Sigmoid colon (tissue), 6 donors: ENCODE measurements at regions not wholly inside any gene's neighbourhood (a gene's known extent, or its start where the extent isn't known, plus 50 kb on each side); places are given as distances from the start of the nearest gene placed in this dataset.

ENCODE experiments used
- DNase-seq: peaks from one replicate; pipeline ENCODE4 v3.0.0-alpha.2; 2019
- H3K27ac ChIP-seq, 4 donors: fragments of 200-600 bp; sonication (generic); one replicate each; pipeline ENCODE4 v1.5.1; 2016 to 2019; ENCODE audit warnings: mild to moderate bottlenecking in 1 of 4
- H3K27me3 ChIP-seq, 3 donors: fragments of 200-600 bp; sonication (generic); one replicate each; pipeline ENCODE4 v1.5.1; 2019; ENCODE audit warnings: mild to moderate bottlenecking in 1 of 3
- H3K36me3 ChIP-seq, 4 donors: fragments of 200-600 bp; sonication (generic); one replicate each; pipeline ENCODE4 v1.5.1; 2016 to 2019
- H3K4me1 ChIP-seq, 4 donors: fragments of 200-600 bp; sonication (generic); one replicate each; pipeline ENCODE4 v1.5.1; 2017 to 2019
- H3K4me3 ChIP-seq, 4 donors: fragments of 200-600 bp; sonication (generic); one replicate each; pipeline ENCODE4 v1.5.1; 2017 to 2019; ENCODE audit warnings: mild to moderate bottlenecking in 2 of 4, moderate library complexity in 1 of 4
- H3K9me3 ChIP-seq, 4 donors: fragments of 200-600 bp in 3 of 4; sonication (generic) in 3 of 4; one replicate each; pipeline versions ENCODE4 v1.5.1 to v1.6.1; 2013 to 2019
- EP300 ChIP-seq, 4 donors: sonication (generic); formaldehyde crosslinking; IDR thresholded peaks; one replicate each; pipeline ENCODE4 v1.6.1; 2017; ENCODE audit warnings: antibody characterized with exemption in 4 of 4
- POLR2A ChIP-seq, 2 donors: fragments of 450-650 bp; IDR thresholded peaks; one replicate each; pipeline ENCODE4 v1.6.1; 2016; ENCODE audit warnings: antibody characterized with exemption in 2 of 2, mild to moderate bottlenecking in 2 of 2, moderate library complexity in 2 of 2
- POLR2AphosphoS5 ChIP-seq, 4 donors: sonication (generic); formaldehyde crosslinking; IDR thresholded peaks; one replicate each; pipeline ENCODE4 v1.6.1; 2017; ENCODE audit warnings: antibody characterized with exemption in 4 of 4
- WGBS, 2 donors: extraction: QIAGEN DNeasy Blood & Tissue Kit; methylation state at CpG; one replicate each; pipeline ENCODE4 v1.1.7; 2013; 5-methylcytosine and 5-hydroxymethylcytosine counted together
- intact Hi-C: fragments of 100-400 bp; cut with DNase I; formaldehyde crosslinking; loops from one replicate; pipeline ENCODE4 v1.15.1; 2023
- TF ChIP-seq, protein P1 (sequence below), 4 experiments: fragments of 450-650 bp in 3 of 4; fragments of 200-600 bp in 1 of 4; IDR thresholded peaks; one replicate each; pipeline ENCODE4 v1.5.1; 2016 to 2019; ENCODE audit warnings: antibody characterized with exemption in 4 of 4, mild to moderate bottlenecking in 3 of 4, moderate library complexity in 2 of 4
- donor health status: healthy with polysubstance abuse.
- donor health status: healthy.

DNA sequence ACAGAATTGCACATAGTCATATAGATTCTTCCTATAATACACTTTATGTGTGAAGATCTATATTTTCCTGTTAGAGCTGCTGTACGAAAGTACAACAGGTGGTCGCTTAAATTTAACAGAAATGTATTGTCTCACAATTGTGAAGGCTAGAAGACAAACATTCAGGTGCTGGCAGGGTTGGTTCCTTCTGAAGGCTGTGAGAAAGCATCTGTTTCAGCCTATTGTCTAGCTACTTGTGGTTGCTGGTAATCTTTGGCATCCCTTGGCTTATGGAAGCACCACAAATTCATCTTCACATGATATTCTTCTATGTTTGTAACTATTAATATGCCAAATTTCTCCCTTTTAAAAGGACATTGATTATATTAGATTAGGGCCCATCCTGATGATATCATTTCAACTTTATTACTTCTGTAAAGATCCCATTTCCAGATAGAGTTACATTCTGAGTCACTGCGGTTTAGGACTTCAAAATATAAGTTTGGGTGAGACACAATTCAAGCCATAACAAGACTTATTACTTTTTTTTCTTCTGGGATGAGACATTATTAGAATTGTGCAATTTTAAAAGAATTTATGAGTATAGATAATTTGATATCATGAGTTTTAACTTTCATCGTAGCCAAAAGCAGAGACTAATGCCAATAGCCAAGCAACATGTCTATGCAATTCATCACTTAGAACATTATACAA lies 248.1 kb upstream of the BCHE start:
- Histone ChIP-seq H3K27ac (no peak overlapping the region), H3K36me3 (no peaks in the 10 kb centered on the region), H3K4me3 (no peak overlapping the region), H3K27me3 (no peaks in the 10 kb centered on the region), H3K4me1 (no peaks in the 10 kb centered on the region), H3K9me3 (no peaks in the 10 kb centered on the region)
- TF ChIP-seq POLR2AphosphoS5 (IDR thresholded peaks at IDR 0.05) (no peak), POLR2A (IDR thresholded peaks at IDR 0.05) (no peak), EP300 (IDR thresholded peaks at IDR 0.05) (no peak)
- TF ChIP-seq, protein P1, sequence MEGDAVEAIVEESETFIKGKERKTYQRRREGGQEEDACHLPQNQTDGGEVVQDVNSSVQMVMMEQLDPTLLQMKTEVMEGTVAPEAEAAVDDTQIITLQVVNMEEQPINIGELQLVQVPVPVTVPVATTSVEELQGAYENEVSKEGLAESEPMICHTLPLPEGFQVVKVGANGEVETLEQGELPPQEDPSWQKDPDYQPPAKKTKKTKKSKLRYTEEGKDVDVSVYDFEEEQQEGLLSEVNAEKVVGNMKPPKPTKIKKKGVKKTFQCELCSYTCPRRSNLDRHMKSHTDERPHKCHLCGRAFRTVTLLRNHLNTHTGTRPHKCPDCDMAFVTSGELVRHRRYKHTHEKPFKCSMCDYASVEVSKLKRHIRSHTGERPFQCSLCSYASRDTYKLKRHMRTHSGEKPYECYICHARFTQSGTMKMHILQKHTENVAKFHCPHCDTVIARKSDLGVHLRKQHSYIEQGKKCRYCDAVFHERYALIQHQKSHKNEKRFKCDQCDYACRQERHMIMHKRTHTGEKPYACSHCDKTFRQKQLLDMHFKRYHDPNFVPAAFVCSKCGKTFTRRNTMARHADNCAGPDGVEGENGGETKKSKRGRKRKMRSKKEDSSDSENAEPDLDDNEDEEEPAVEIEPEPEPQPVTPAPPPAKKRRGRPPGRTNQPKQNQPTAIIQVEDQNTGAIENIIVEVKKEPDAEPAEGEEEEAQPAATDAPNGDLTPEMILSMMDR (IDR thresholded peaks at IDR 0.05) = no peak
- 84 to 86% methylated on average over 4 of the region's 4 CpGs for WGBS, 2 donors
- DNase-seq = no peak
- intact Hi-C loops = no loop called here

DNA sequence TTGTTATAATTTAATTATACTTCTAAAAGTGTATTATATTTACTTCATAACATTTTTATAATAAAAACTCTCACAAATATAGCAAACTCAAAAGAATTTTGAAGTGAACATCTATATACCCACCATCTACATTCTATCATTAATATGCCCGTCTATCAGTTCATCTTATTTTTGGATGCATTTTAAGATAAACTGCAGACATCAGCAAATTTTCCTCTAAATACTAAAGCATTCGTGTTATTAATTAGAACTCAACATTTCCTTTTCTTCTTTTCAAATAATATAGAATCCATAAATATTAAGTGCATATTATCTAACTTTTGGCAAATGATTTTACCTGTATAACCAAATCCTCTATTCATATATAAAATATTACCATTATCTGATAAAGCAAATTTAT lies 242.9 kb upstream of the BCHE start:
- Histone ChIP-seq H3K27ac (no peak overlapping the region), H3K36me3 (no peaks in the 10 kb centered on the region), H3K4me3 (no peak overlapping the region), H3K9me3 (no peaks in the 10 kb centered on the region), H3K27me3 (no peaks in the 10 kb centered on the region), H3K4me1 (no peaks in the 10 kb centered on the region)
- no peak for DNase-seq
- TF ChIP-seq POLR2AphosphoS5 (IDR thresholded peaks at IDR 0.05) (no peak), POLR2A (IDR thresholded peaks at IDR 0.05) (no peak), EP300 (IDR thresholded peaks at IDR 0.05) (no peak)
- TF ChIP-seq, protein P1 (IDR thresholded peaks at IDR 0.05) = no peak
- intact Hi-C loops = no loop called here
- WGBS, 2 donors = 70 to 83% methylated on average over 2 of the region's 2 CpGs

DNA sequence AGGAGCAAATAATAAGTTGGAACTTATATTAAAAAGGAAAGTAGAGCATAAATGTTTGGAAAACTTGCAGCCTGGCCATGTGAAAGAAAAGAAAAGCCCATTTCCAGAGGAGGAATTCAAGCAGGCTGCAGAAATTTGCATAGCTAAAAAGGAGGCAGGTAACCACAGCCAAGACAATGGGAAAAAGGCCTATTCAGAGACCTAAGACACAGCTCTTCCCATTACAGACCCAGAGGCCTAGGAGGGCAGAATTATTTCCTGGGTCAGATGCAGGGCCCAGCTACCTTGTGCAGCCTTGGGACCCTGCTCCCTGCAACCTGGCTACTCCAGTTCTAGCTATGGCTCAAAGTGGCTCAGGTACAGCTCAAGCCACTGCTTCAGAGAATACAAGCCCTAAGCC lies 234.6 kb upstream of the BCHE start:
- TF ChIP-seq POLR2AphosphoS5 (IDR thresholded peaks at IDR 0.05) = no peak
- TF ChIP-seq POLR2A (IDR thresholded peaks at IDR 0.05) = no peak
- TF ChIP-seq EP300 (IDR thresholded peaks at IDR 0.05) = no peak
- TF ChIP-seq, protein P1 (IDR thresholded peaks at IDR 0.05) = no peak
- Histone ChIP-seq H3K4me3 (no peak overlapping the region), H3K27me3 (no peaks in the 10 kb centered on the region), H3K4me1 (no peaks in the 10 kb centered on the region), H3K27ac (no peak overlapping the region), H3K36me3 (no peaks in the 10 kb centered on the region), H3K9me3 (no peaks in the 10 kb centered on the region)
- intact Hi-C loops = no loop called here
- DNase-seq = no peak

- intact Hi-C loops = no loop called here
- Histone ChIP-seq H3K4me1 (no peaks in the 10 kb centered on the region), H3K27me3 (no peaks in the 10 kb centered on the region), H3K27ac (no peak overlapping the region), H3K9me3 (no peaks in the 10 kb centered on the region), H3K36me3 (no peaks in the 10 kb centered on the region), H3K4me3 (no peak overlapping the region)
- TF ChIP-seq POLR2A (IDR thresholded peaks at IDR 0.05) (no peak), EP300 (IDR thresholded peaks at IDR 0.05) (no peak), POLR2AphosphoS5 (IDR thresholded peaks at IDR 0.05) (no peak)
- TF ChIP-seq, protein P1 (IDR thresholded peaks at IDR 0.05) = no peak
- no peak for DNase-seq
- WGBS, 2 donors = 81 to 88% methylated on average over 4 of the region's 4 CpGs
These were observed 227.3 kb upstream of the BCHE start for GRCh38 chr3:166064476-166064875.
